ENCODE measurements at regions not wholly inside any gene's neighbourhood (a gene's known extent, or its start where the extent isn't known, plus 50 kb on each side); places are given as distances from the start of the nearest gene placed in this dataset.
"Not testable (repeated sequence)": the region's sequence is repeated elsewhere in the genome, so short reads cannot be mapped to it uniquely, and the experiment has no call there.

- no peak for DNase-seq (ENCODE audit: low read depth, low spot score)
- no peak overlapping the region for H3K4me3 ChIP-seq (ENCODE audit: low read length)
These were observed 175.0 kb downstream of the KLF13 start for GRCh38 chr15:31501536-31502157.

GRCh38 chr15:31502541-31503229 is 176.1 kb downstream of the KLF13 start:
- H3K4me3 ChIP-seq (ENCODE audit: low read length): no peak overlapping the region
- no peak for DNase-seq (ENCODE audit: low read depth, low spot score)

- H3K4me3 ChIP-seq (ENCODE audit: low read length): no peak overlapping the region
- no peak for DNase-seq (ENCODE audit: low read depth, low spot score)
These were observed 176.6 kb downstream of the KLF13 start for GRCh38 chr15:31503256-31503655.

- DNase-seq (ENCODE audit: low read depth, low spot score): no peak
- no peak overlapping the region for H3K4me3 ChIP-seq (ENCODE audit: low read length)
These were observed 177.3 kb downstream of the KLF13 start for GRCh38 chr15:31503758-31504461.

- H3K4me3 ChIP-seq (ENCODE audit: low read length): no peak overlapping the region
- DNase-seq (ENCODE audit: low read depth, low spot score): no peak
These were observed 177.8 kb downstream of the KLF13 start for GRCh38 chr15:31504462-31504839.

GRCh38 chr15:31507573-31507972 is 180.9 kb downstream of the KLF13 start:
- H3K4me3 ChIP-seq (ENCODE audit: low read length); DNase-seq (ENCODE audit: low read depth, low spot score): not testable (repeated sequence)

- H3K4me3 ChIP-seq (ENCODE audit: low read length): no peak overlapping the region
- no peak for DNase-seq (ENCODE audit: low read depth, low spot score)
These were observed 182.0 kb downstream of the KLF13 start for GRCh38 chr15:31508656-31509055.

GRCh38 chr15:31510057-31510456 is 183.4 kb downstream of the KLF13 start:
- no peak overlapping the region for H3K4me3 ChIP-seq (ENCODE audit: low read length)
- DNase-seq (ENCODE audit: low read depth, low spot score): no peak

- no peak overlapping the region for H3K4me3 ChIP-seq (ENCODE audit: low read length)
- DNase-seq (ENCODE audit: low read depth, low spot score): no peak
These were observed 185.2 kb downstream of the KLF13 start for GRCh38 chr15:31511707-31512310.

GRCh38 chr15:31513178-31513577 is 186.5 kb downstream of the KLF13 start:
- H3K4me3 ChIP-seq (ENCODE audit: low read length): no peak overlapping the region
- DNase-seq (ENCODE audit: low read depth, low spot score): no peak

- DNase-seq (ENCODE audit: low read depth, low spot score): no peak
- no peak overlapping the region for H3K4me3 ChIP-seq (ENCODE audit: low read length)
These were observed 189.8 kb downstream of the KLF13 start for GRCh38 chr15:31516440-31516839.

GRCh38 chr15:31516874-31517273 is 190.2 kb downstream of the KLF13 start:
- DNase-seq (ENCODE audit: low read depth, low spot score): no peak
- H3K4me3 ChIP-seq (ENCODE audit: low read length): no peak overlapping the region

- H3K4me3 ChIP-seq (ENCODE audit: low read length): no peak overlapping the region
- DNase-seq (ENCODE audit: low read depth, low spot score): no peak
These were observed 191.1 kb downstream of the KLF13 start for GRCh38 chr15:31517711-31518110.

- no peak overlapping the region for H3K4me3 ChIP-seq (ENCODE audit: low read length)
- no peak for DNase-seq (ENCODE audit: low read depth, low spot score)
These were observed 195.4 kb downstream of the KLF13 start for GRCh38 chr15:31522028-31522427.

GRCh38 chr15:31523027-31523654 is 196.5 kb downstream of the KLF13 start:
- DNase-seq (ENCODE audit: low read depth, low spot score): no peak
- no peak overlapping the region for H3K4me3 ChIP-seq (ENCODE audit: low read length)

GRCh38 chr15:31523655-31524049 is 197.0 kb downstream of the KLF13 start:
- H3K4me3 ChIP-seq (ENCODE audit: low read length): no peak overlapping the region

GRCh38 chr15:31525185-31525695 is 198.6 kb downstream of the KLF13 start:
- DNase-seq (ENCODE audit: low read depth, low spot score): no peak
- H3K4me3 ChIP-seq (ENCODE audit: low read length): no peak overlapping the region

More at GRCh38 chr15:31523655-31524049, 197.0 kb downstream of the KLF13 start:
- DNase-seq (ENCODE audit: low read depth, low spot score): no peak

GRCh38 chr15:31525988-31526665 is 199.5 kb downstream of the KLF13 start:
- no peak overlapping the region for H3K4me3 ChIP-seq (ENCODE audit: low read length)

More at GRCh38 chr15:31525988-31526665, 199.5 kb downstream of the KLF13 start:
- no peak for DNase-seq (ENCODE audit: low read depth, low spot score)
